HCT116 (cell line): ENCODE measurements at regions not wholly inside any gene's neighbourhood (a gene's known extent, or its start where the extent isn't known, plus 50 kb on each side); places are given as distances from the start of the nearest gene placed in this dataset.

ENCODE experiments used
- ATAC-seq: fragments of 200-7000 bp; cut with Tn5 transposase; 2 replicates; pipeline ENCODE4 v1.9.1; 2020; ENCODE audit warnings: mild to moderate bottlenecking, moderate library complexity
- BruUV-seq: library from RNA; stranded (reverse); fragments of 400-500 nt; replicated peaks from 2 replicates; lab custom pipeline; 2021; lab: Mats Ljungman, UMichigan
- CTCF ChIA-PET: fragments of 300-600 bp; sonication (Branson Sonifier 250); formaldehyde crosslinking; loops from one replicate; lab custom pipeline; 2021; ENCODE audit warnings: antibody characterized with exemption; lab: Charles Lee
- POLR2A ChIA-PET: fragments of 300-600, 350-600 bp; sonication (Branson Sonifier 250); formaldehyde crosslinking; loops from one replicate; lab custom pipeline; 2021; ENCODE audit warnings: antibody characterized with exemption; lab: Charles Lee
- RAD21 ChIA-PET, 2 experiments: fragments of 300-600 bp; sonication (Branson Sonifier 250); formaldehyde crosslinking; loops; one replicate each; lab custom pipeline; 2023; ENCODE audit warnings: low total read pairs in 2 of 2; ENCODE audit not compliant: uncharacterized antibody in 2 of 2, unreplicated experiment in 2 of 2, low non-redundant PET in 1 of 2; lab: Charles Lee
- DNase-seq: peaks from one replicate; pipeline ENCODE4 v3.0.0-alpha.2; 2010; ENCODE audit warnings: low read depth, low spot score
- H2AFZ ChIP-seq: fragments of 200-600 bp; shearing (Covaris generic), sonication (generic); 2 replicates; pipeline ENCODE4 v1.6.1; 2017; ENCODE audit warnings: low read depth, mixed run types, mixed read lengths, antibody characterized with exemption, low read length; ENCODE audit not compliant: poor library complexity, severe bottlenecking
- H3K27ac ChIP-seq: 2 replicates; pipeline ENCODE4 v1.5.1; 2012; ENCODE audit warnings: low read depth, low read length
- H3K27me3 ChIP-seq: fragments of 200-600 bp; sonication (generic); 2 replicates; pipeline ENCODE4 v1.6.1; 2016; ENCODE audit warnings: mixed run types, low read length, mixed read lengths; ENCODE audit not compliant: insufficient read depth
- H3K36me3 ChIP-seq, 2 experiments: fragments of 200-500 bp in 1 of 2; fragments of 200-600 bp in 1 of 2; sonication (Bioruptor generic) in 1 of 2; sonication (generic) in 1 of 2; 2 replicates each; pipeline versions ENCODE4 v1.5.1 to v1.6.1; 2014 to 2016; ENCODE audit warnings: low read length in 2 of 2, inconsistent platforms in 1 of 2, mixed read lengths in 1 of 2, mixed run types in 1 of 2; ENCODE audit not compliant: insufficient read depth in 2 of 2, control insufficient read depth in 1 of 2
- H3K4me1 ChIP-seq, 2 experiments: fragments of 200-600 bp in 1 of 2; sonication (generic) in 1 of 2; 2 replicates each; pipeline versions ENCODE4 v1.5.1 to v1.6.1; 2012 to 2017; ENCODE audit warnings: low read length in 2 of 2, inconsistent platforms in 1 of 2, mild to moderate bottlenecking in 1 of 2, mixed read lengths in 1 of 2, mixed run types in 1 of 2, moderate library complexity in 1 of 2; ENCODE audit not compliant: insufficient read depth in 2 of 2, control insufficient read depth in 1 of 2
- H3K4me2 ChIP-seq: fragments of 200-600 bp; sonication (generic); 2 replicates; pipeline ENCODE4 v1.6.1; 2017; ENCODE audit warnings: mixed run types, low read length, mixed read lengths
- H3K4me3 ChIP-seq, 2 experiments: fragments of 200-600 bp in 1 of 2; sonication (generic) in 1 of 2; replicated peaks in 1 of 2; 2 replicates each; pipeline ENCODE4 v1.5.1; 2011 to 2016; ENCODE audit warnings: low read length in 2 of 2, control low read depth in 1 of 2, low read depth in 1 of 2, mild to moderate bottlenecking in 1 of 2, mixed read lengths in 1 of 2, mixed run types in 1 of 2
- H3K79me2 ChIP-seq: fragments of 200-600 bp; sonication (generic); 2 replicates; pipeline ENCODE4 v1.6.1; 2017; ENCODE audit warnings: mild to moderate bottlenecking, mixed run types, low read length, moderate library complexity, mixed read lengths; ENCODE audit not compliant: insufficient read depth
- H3K9ac ChIP-seq: fragments of 200-600 bp; sonication (generic); 2 replicates; pipeline ENCODE4 v1.6.1; 2016; ENCODE audit warnings: low read length, mixed read lengths
- H3K9me2 ChIP-seq: fragments of 200-600 bp; sonication (generic), shearing (Covaris generic); 2 replicates; pipeline ENCODE4 v1.6.1; 2017; ENCODE audit warnings: mixed run types, mild to moderate bottlenecking, moderate library complexity; ENCODE audit not compliant: insufficient read depth
- H3K9me3 ChIP-seq, 2 experiments: fragments of 200-500 bp in 1 of 2; fragments of 200-600 bp in 1 of 2; sonication (Bioruptor generic) in 1 of 2; sonication (generic) in 1 of 2; 2 replicates each; pipeline ENCODE4 v1.6.1; 2014 to 2017; ENCODE audit warnings: low read length in 2 of 2, mixed read lengths in 2 of 2, inconsistent platforms in 1 of 2, low read depth in 1 of 2, mild to moderate bottlenecking in 1 of 2, mixed run types in 1 of 2, moderate library complexity in 1 of 2; ENCODE audit not compliant: control insufficient read depth in 1 of 2, insufficient read depth in 1 of 2
- H4K20me1 ChIP-seq: fragments of 200-600 bp; sonication (generic), shearing (Covaris generic); 2 replicates; pipeline ENCODE4 v1.6.1; 2017; ENCODE audit warnings: mixed run types, mild to moderate bottlenecking, moderate library complexity; ENCODE audit not compliant: insufficient read depth
- ATF3 ChIP-seq: IDR thresholded peaks from 2 replicates; pipeline ENCODE4 v1.6.1; 2012
- CBX3 ChIP-seq: IDR thresholded peaks from 2 replicates; pipeline ENCODE4 v1.6.1; 2012; ENCODE audit warnings: low read depth
- EGR1 ChIP-seq: IDR thresholded peaks from 2 replicates; pipeline ENCODE4 v1.6.1; 2012; ENCODE audit warnings: low read depth
- ELF1 ChIP-seq: IDR thresholded peaks from 2 replicates; pipeline ENCODE4 v1.6.1; 2012; ENCODE audit warnings: low read depth, borderline replicate concordance
- EZH2phosphoT487 ChIP-seq: fragments of 200-600 bp; IDR thresholded peaks from 2 replicates; pipeline ENCODE4 v1.6.1; 2018; ENCODE audit warnings: antibody characterized with exemption, borderline replicate concordance
- FOSL1 ChIP-seq: IDR thresholded peaks from 2 replicates; pipeline ENCODE4 v1.6.1; 2012; ENCODE audit warnings: low read depth
- JUND ChIP-seq: IDR thresholded peaks from 2 replicates; pipeline ENCODE4 v1.6.1; 2012
- MAX ChIP-seq: IDR thresholded peaks from 2 replicates; pipeline ENCODE4 v1.6.1; 2012
- POLR2AphosphoS5 ChIP-seq: IDR thresholded peaks from 2 replicates; pipeline ENCODE4 v1.6.1; 2011; ENCODE audit warnings: mild to moderate bottlenecking, low read depth, low read length, moderate library complexity
- RAD21 ChIP-seq: IDR thresholded peaks from 2 replicates; pipeline ENCODE4 v1.6.1; 2012; ENCODE audit warnings: low read depth, mild to moderate bottlenecking
- SP1 ChIP-seq: IDR thresholded peaks from 2 replicates; pipeline ENCODE4 v1.6.1; 2012; ENCODE audit warnings: low read depth
- SRF ChIP-seq: IDR thresholded peaks from 2 replicates; pipeline ENCODE4 v1.6.1; 2012; ENCODE audit warnings: low read depth
- YY1 ChIP-seq: IDR thresholded peaks from 2 replicates; pipeline ENCODE4 v1.6.1; 2011; ENCODE audit warnings: low read length, low read depth, moderate library complexity, mild to moderate bottlenecking; ENCODE audit not compliant: insufficient replicate concordance; ENCODE audit errors: extremely low read depth
- ZFX ChIP-seq: fragments of 450-650 bp; IDR thresholded peaks from 2 replicates; pipeline ENCODE4 v1.6.1; 2017
- ZNF274 ChIP-seq: fragments of 200-500 bp; sonication (Bioruptor generic); IDR thresholded peaks from 2 replicates; pipeline ENCODE4 v1.6.1; 2014; ENCODE audit warnings: mild to moderate bottlenecking, low read depth, low read length, inconsistent platforms
- intact Hi-C: fragments of 100-400 bp; cut with micrococcal nuclease; formaldehyde crosslinking; loops from 2 replicates; pipeline ENCODE4 v1.10.0; 2022
- TF ChIP-seq, protein P1 (sequence below): IDR thresholded peaks from 2 replicates; pipeline ENCODE4 v1.6.1; 2011; ENCODE audit warnings: mild to moderate bottlenecking, low read length, moderate library complexity; ENCODE audit not compliant: insufficient replicate concordance; ENCODE audit errors: extremely low read depth
- TF ChIP-seq, protein P2 (sequence below), 3 experiments: fragments of 200-600 bp in 1 of 3; sonication (generic) in 1 of 3; IDR thresholded peaks in 2 of 3; conservative IDR thresholded peaks in 1 of 3; 2 replicates each; pipeline ENCODE4 v1.5.1; 2012 to 2017; ENCODE audit warnings: low read depth in 2 of 3, low read length in 2 of 3, antibody characterized with exemption in 1 of 3, borderline replicate concordance in 1 of 3, control low read depth in 1 of 3, mild to moderate bottlenecking in 1 of 3, mixed read lengths in 1 of 3, mixed run types in 1 of 3, moderate library complexity in 1 of 3; ENCODE audit not compliant: insufficient read depth in 1 of 3
- TF ChIP-seq, protein P3 (sequence below): IDR thresholded peaks from 2 replicates; pipeline ENCODE4 v1.6.1; 2012; ENCODE audit warnings: low read depth

GRCh38 chr12:109651596-109651995 is 62.0 kb upstream of the FAM222A start:
- ATAC-seq (no peak), DNase-seq (no peak)
- Histone ChIP-seq H3K9ac (no peak overlapping the region), H3K9me2 (no peaks in the 10 kb centered on the region), H4K20me1 (no peaks in the 10 kb centered on the region), H3K4me3 (no peak overlapping the region), H3K27ac (no peak overlapping the region), H3K9me3 (no peaks in the 10 kb centered on the region), H3K79me2 (no peaks in the 10 kb centered on the region), H3K27me3 (peaks cover 27% of the 10 kb centered on the region; the same call in 1 of the 2 replicates), H2AFZ (no peak overlapping the region), H3K36me3 (no peaks in the 10 kb centered on the region), H3K4me1 (peaks cover 0 to 6% of the 10 kb centered on the region in 2 experiments; a peak in 1 of 4 replicates), H3K4me2 (no peak overlapping the region)
- ChIA-PET RAD21 (no interaction called here), CTCF (no interaction called here), POLR2A (no interaction called here)
- no TSS peak for BruUV-seq
- TF ChIP-seq ELF1 (no peak), YY1 (no peak), FOSL1 (no peak), CBX3 (no peak), MAX (no peak), SRF (no peak), RAD21 (no peak), SP1 (no peak), JUND (no peak), ZNF274 (no peak), ATF3 (no peak), EGR1 (no peak), EZH2phosphoT487 (no peak), ZFX (no peak), POLR2AphosphoS5 (no peak)
- TF ChIP-seq, protein P1, sequence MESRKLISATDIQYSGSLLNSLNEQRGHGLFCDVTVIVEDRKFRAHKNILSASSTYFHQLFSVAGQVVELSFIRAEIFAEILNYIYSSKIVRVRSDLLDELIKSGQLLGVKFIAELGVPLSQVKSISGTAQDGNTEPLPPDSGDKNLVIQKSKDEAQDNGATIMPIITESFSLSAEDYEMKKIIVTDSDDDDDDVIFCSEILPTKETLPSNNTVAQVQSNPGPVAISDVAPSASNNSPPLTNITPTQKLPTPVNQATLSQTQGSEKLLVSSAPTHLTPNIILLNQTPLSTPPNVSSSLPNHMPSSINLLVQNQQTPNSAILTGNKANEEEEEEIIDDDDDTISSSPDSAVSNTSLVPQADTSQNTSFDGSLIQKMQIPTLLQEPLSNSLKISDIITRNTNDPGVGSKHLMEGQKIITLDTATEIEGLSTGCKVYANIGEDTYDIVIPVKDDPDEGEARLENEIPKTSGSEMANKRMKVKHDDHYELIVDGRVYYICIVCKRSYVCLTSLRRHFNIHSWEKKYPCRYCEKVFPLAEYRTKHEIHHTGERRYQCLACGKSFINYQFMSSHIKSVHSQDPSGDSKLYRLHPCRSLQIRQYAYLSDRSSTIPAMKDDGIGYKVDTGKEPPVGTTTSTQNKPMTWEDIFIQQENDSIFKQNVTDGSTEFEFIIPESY = no peak
- TF ChIP-seq, protein P2, sequence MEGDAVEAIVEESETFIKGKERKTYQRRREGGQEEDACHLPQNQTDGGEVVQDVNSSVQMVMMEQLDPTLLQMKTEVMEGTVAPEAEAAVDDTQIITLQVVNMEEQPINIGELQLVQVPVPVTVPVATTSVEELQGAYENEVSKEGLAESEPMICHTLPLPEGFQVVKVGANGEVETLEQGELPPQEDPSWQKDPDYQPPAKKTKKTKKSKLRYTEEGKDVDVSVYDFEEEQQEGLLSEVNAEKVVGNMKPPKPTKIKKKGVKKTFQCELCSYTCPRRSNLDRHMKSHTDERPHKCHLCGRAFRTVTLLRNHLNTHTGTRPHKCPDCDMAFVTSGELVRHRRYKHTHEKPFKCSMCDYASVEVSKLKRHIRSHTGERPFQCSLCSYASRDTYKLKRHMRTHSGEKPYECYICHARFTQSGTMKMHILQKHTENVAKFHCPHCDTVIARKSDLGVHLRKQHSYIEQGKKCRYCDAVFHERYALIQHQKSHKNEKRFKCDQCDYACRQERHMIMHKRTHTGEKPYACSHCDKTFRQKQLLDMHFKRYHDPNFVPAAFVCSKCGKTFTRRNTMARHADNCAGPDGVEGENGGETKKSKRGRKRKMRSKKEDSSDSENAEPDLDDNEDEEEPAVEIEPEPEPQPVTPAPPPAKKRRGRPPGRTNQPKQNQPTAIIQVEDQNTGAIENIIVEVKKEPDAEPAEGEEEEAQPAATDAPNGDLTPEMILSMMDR (IDR thresholded peaks at IDR 0.05 in 2 of 3, conservative IDR thresholded peaks at IDR 0.05 in 1 of 3; ENCODE audit: borderline replicate concordance in 1 of 3, insufficient read depth in 1 of 3, low read depth in 2 of 3, low read length in 2 of 3) = no peak
- TF ChIP-seq, protein P3, sequence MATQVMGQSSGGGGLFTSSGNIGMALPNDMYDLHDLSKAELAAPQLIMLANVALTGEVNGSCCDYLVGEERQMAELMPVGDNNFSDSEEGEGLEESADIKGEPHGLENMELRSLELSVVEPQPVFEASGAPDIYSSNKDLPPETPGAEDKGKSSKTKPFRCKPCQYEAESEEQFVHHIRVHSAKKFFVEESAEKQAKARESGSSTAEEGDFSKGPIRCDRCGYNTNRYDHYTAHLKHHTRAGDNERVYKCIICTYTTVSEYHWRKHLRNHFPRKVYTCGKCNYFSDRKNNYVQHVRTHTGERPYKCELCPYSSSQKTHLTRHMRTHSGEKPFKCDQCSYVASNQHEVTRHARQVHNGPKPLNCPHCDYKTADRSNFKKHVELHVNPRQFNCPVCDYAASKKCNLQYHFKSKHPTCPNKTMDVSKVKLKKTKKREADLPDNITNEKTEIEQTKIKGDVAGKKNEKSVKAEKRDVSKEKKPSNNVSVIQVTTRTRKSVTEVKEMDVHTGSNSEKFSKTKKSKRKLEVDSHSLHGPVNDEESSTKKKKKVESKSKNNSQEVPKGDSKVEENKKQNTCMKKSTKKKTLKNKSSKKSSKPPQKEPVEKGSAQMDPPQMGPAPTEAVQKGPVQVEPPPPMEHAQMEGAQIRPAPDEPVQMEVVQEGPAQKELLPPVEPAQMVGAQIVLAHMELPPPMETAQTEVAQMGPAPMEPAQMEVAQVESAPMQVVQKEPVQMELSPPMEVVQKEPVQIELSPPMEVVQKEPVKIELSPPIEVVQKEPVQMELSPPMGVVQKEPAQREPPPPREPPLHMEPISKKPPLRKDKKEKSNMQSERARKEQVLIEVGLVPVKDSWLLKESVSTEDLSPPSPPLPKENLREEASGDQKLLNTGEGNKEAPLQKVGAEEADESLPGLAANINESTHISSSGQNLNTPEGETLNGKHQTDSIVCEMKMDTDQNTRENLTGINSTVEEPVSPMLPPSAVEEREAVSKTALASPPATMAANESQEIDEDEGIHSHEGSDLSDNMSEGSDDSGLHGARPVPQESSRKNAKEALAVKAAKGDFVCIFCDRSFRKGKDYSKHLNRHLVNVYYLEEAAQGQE = no peak
- intact Hi-C loops = no loop called here
